Chondrocyte (in vitro differentiated cells): ENCODE measurements at regions not wholly inside any gene's neighbourhood (a gene's known extent, or its start where the extent isn't known, plus 50 kb on each side); places are given as distances from the start of the nearest gene placed in this dataset.

ENCODE experiments used
- DNase-seq: peaks from one replicate; pipeline ENCODE4 v3.0.0; 2021; ENCODE audit warnings: mixed read lengths, low spot score
- H3K27ac Mint-ChIP-seq: one replicate; pipeline ENCODE4 v1.8.0; 2021; ENCODE audit warnings: mild to moderate bottlenecking, moderate library complexity, mixed read lengths; ENCODE audit not compliant: unreplicated experiment
- H3K27me3 Mint-ChIP-seq: 2 replicates; pipeline ENCODE4 v1.8.0; 2021; ENCODE audit warnings: low read depth, mixed read lengths
- H3K36me3 Mint-ChIP-seq: 2 replicates; pipeline ENCODE4 v1.8.0; 2021; ENCODE audit warnings: low read depth, mixed read lengths
- H3K4me1 Mint-ChIP-seq: 2 replicates; pipeline ENCODE4 v1.8.0; 2021; ENCODE audit warnings: low read depth, mild to moderate bottlenecking, mixed read lengths
- H3K4me3 Mint-ChIP-seq: one replicate; pipeline ENCODE4 v1.8.0; 2021; ENCODE audit warnings: mild to moderate bottlenecking, moderate library complexity, mixed read lengths; ENCODE audit not compliant: unreplicated experiment
- H3K9me3 Mint-ChIP-seq: 2 replicates; pipeline ENCODE4 v1.8.0; 2021; ENCODE audit warnings: low read depth, mixed read lengths
- TF ChIP-seq, protein P1 (sequence below): fragments of 200-600 bp; sonication (generic); IDR thresholded peaks from 2 replicates; pipeline ENCODE4 v1.5.0; 2021; ENCODE audit warnings: antibody characterized with exemption, mild to moderate bottlenecking, moderate library complexity

DNA sequence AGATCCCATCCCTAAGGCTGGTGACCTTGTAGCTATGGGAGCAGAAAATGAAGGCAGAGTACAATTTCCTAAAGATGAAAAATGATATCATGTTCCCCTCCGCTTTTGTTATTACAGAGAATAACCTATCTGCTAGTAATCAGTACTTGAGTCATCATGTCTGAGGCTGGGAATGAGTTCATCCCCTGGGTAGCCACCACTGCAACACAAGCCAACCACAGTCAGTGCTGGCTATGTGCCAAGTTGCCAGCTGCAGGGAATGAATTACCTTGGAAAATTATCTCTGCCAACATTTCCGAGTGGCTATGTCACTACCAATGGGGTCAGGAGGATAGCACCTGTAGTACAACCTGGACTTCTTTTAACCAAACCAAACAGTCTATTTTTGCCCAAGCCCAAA lies 1094.7 kb upstream of the DDX18 start:
- Mint-ChIP-seq H3K36me3 (no peaks in the 10 kb centered on the region), H3K9me3 (peaks cover 6% of the 10 kb centered on the region), H3K27ac (no peak overlapping the region), H3K27me3 (peaks cover 4% of the 10 kb centered on the region), H3K4me1 (peaks cover 23% of the 10 kb centered on the region), H3K4me3 (no peak overlapping the region)
- TF ChIP-seq, protein P1, sequence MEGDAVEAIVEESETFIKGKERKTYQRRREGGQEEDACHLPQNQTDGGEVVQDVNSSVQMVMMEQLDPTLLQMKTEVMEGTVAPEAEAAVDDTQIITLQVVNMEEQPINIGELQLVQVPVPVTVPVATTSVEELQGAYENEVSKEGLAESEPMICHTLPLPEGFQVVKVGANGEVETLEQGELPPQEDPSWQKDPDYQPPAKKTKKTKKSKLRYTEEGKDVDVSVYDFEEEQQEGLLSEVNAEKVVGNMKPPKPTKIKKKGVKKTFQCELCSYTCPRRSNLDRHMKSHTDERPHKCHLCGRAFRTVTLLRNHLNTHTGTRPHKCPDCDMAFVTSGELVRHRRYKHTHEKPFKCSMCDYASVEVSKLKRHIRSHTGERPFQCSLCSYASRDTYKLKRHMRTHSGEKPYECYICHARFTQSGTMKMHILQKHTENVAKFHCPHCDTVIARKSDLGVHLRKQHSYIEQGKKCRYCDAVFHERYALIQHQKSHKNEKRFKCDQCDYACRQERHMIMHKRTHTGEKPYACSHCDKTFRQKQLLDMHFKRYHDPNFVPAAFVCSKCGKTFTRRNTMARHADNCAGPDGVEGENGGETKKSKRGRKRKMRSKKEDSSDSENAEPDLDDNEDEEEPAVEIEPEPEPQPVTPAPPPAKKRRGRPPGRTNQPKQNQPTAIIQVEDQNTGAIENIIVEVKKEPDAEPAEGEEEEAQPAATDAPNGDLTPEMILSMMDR, result no peak
- no peak for DNase-seq

DNA sequence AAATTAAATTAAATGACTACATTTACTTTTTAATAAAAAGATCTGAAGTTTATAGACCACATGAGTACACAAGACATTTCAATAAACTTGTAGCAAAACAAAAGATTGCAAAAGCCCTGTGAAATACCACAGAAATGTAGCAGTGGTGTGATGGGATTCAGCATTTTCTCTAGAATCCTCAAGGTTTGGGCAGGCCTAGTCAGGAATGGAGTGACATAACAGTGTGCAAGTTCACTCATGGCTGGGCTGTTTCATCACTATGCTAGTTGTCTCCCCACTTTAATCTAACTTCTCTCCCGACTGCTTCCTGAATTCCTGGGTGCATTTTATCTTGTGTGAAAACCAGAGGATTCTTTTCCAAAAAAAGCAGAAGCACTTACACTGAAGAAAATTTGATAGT lies 1089.9 kb upstream of the DDX18 start:
- no peak for DNase-seq
- TF ChIP-seq, protein P1, result no peak
- peaks cover 4% of the 10 kb centered on the region for H3K27me3 Mint-ChIP-seq
- no peak overlapping the region for H3K4me3 Mint-ChIP-seq
- peaks cover 5% of the 10 kb centered on the region for H3K4me1 Mint-ChIP-seq
- H3K36me3 Mint-ChIP-seq, result no peaks in the 10 kb centered on the region
- H3K9me3 Mint-ChIP-seq, result no peaks in the 10 kb centered on the region
- no peak overlapping the region for H3K27ac Mint-ChIP-seq

DNA sequence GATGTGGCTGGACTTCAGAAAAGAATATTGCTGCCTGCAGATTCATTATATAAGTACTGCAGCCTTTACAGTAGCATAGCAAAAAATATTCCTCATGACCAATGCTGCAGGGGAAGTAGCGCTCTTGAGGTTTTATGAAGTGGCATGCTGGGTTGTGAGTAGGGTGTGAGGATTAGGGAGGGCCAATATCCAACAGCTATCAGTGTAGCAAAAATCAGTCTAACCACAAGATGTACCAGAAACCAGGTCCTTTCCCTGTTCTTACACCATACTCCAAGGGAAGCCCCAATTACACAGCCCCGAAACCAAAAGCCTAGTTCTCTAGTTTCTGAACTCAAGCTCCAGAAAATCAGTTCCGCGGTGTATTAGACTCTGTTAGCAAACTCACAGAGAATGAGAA lies 1082.2 kb upstream of the DDX18 start:
- Mint-ChIP-seq H3K36me3 (no peaks in the 10 kb centered on the region), H3K27ac (no peak overlapping the region), H3K4me3 (no peak overlapping the region), H3K27me3 (peaks cover 15% of the 10 kb centered on the region), H3K4me1 (no peaks in the 10 kb centered on the region), H3K9me3 (no peaks in the 10 kb centered on the region)
- TF ChIP-seq, protein P1, result no peak
- no peak for DNase-seq

DNA sequence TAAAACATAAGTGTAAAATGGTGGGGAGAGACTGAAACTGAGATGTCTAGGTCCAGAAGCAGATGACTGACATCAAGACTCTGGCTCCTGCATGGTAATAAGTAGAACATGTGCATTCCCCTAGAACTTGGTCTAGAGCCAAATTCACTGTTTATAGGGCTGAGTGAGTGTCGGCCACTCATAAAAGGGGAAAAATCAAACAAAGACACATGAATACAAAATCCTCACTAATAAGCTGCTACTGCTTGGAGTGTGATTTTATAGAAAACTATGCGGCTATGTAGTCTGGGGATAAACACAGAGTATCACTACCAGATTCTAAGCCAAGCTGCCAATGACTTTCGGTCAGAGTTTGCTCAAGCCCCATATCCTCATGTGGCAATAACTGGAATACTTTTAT lies 1080.8 kb upstream of the DDX18 start:
- DNase-seq, result no peak
- Mint-ChIP-seq H3K9me3 (no peaks in the 10 kb centered on the region), H3K27ac (no peak overlapping the region), H3K4me1 (no peaks in the 10 kb centered on the region), H3K36me3 (no peaks in the 10 kb centered on the region), H3K4me3 (no peak overlapping the region), H3K27me3 (peaks cover 15% of the 10 kb centered on the region)
- TF ChIP-seq, protein P1, result no peak

DNA sequence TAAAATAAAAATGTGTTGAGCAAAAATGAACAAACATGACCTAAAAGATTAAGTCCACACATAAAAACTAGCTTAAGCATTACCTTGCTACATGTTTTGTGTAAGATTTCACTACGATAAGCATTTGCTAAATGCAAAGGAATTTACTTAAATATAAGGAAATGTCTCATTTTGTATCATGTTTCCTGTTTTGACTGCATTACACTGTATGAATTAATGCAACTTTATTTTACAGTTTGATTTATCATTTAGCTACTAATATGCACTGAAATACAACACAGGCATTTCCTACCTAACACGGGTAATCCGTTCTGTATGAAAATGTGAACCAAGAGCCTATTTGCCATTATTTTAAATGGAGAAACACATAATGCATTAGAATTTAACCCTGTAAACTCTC lies 1076.5 kb upstream of the DDX18 start:
- TF ChIP-seq, protein P1, result no peak
- H3K27me3 Mint-ChIP-seq, result peaks cover 25% of the 10 kb centered on the region

More for the DNA sequence above, 1076.5 kb upstream of the DDX18 start:
- Mint-ChIP-seq H3K9me3 (no peaks in the 10 kb centered on the region), H3K27ac (no peak overlapping the region), H3K4me1 (no peaks in the 10 kb centered on the region), H3K36me3 (no peaks in the 10 kb centered on the region), H3K4me3 (no peak overlapping the region)
- DNase-seq, result no peak
